HepG2 (cell line): ENCODE measurements at regions not wholly inside any gene's neighbourhood (a gene's known extent, or its start where the extent isn't known, plus 50 kb on each side); places are given as distances from the start of the nearest gene placed in this dataset.

Source experiments
- ATAC-seq: fragments of 200-7000 bp; cut with Tn5 transposase; 3 replicates; pipeline ENCODE4 v1.9.1; 2020; ENCODE audit warnings: mild to moderate bottlenecking, moderate library complexity
- BruUV-seq: library from RNA; stranded (reverse); fragments of 400-500 nt; replicated peaks from 2 replicates; lab custom pipeline; 2021; lab: Mats Ljungman, UMichigan
- CTCF ChIA-PET: fragments of 300-600 bp; formaldehyde crosslinking; extraction: SDS; loops from one replicate; lab custom pipeline; 2021; ENCODE audit warnings: low total read pairs, inconsistent platforms, low intra/inter-chr PET ratio; lab: Yijun Ruan, JAX
- POLR2A ChIA-PET: fragments of 350-600 bp; sonication (Branson Sonifier 250); formaldehyde crosslinking; loops from one replicate; lab custom pipeline; 2020; ENCODE audit warnings: antibody characterized with exemption, inconsistent platforms; lab: Yijun Ruan, JAX
- DNase-seq: peaks from one replicate; pipeline ENCODE4 v3.0.0-alpha.2; 2015; ENCODE audit warnings: low spot score
- FAIRE-seq: peaks from 3 replicates; lab custom pipeline; 2011; peaks lifted over from hg19 to GRCh38; lab: Jason Lieb, UNC
- H2AFZ ChIP-seq: one replicate; pipeline ENCODE4 v1.6.1; 2011; ENCODE audit warnings: low read length, inconsistent platforms
- H3K27ac ChIP-seq: fragments of 300-600 bp; 3 replicates; pipeline ENCODE4 v1.8.0; 2011; ENCODE audit warnings: mixed run types, mild to moderate bottlenecking, mixed read lengths, low read length, inconsistent platforms; ENCODE audit not compliant: insufficient read depth; ENCODE audit errors: extremely low read length
- H3K27me3 ChIP-seq, 2 experiments: fragments of 200-600 bp in 1 of 2; 2 replicates in 1 of 2; 3 replicates in 1 of 2; pipeline versions ENCODE4 v1.6.0 to v1.8.0; 2011; ENCODE audit warnings: low read length in 2 of 2, mild to moderate bottlenecking in 2 of 2, moderate library complexity in 2 of 2, inconsistent platforms in 1 of 2; ENCODE audit not compliant: insufficient read depth in 2 of 2, control insufficient read depth in 1 of 2
- H3K36me3 ChIP-seq, 2 experiments: fragments of 200-600 bp in 1 of 2; replicated peaks in 1 of 2; 2 replicates in 1 of 2; 3 replicates in 1 of 2; pipeline versions ENCODE4 v1.5.1 to v1.8.0; 2011; ENCODE audit warnings: low read length in 2 of 2, inconsistent platforms in 1 of 2; ENCODE audit not compliant: insufficient read depth in 2 of 2, control insufficient read depth in 1 of 2
- H3K4me1 ChIP-seq: 2 replicates; pipeline ENCODE4 v1.5.1; 2012; ENCODE audit warnings: low read length, inconsistent platforms; ENCODE audit not compliant: insufficient read depth
- H3K4me2 ChIP-seq: 2 replicates; pipeline ENCODE4 v1.6.0; 2011; ENCODE audit warnings: low read depth, low read length, inconsistent platforms
- H3K4me3 ChIP-seq, 3 experiments: fragments of 200-600 bp in 1 of 3; sonication (generic), shearing (Covaris generic) in 1 of 3; replicated peaks in 1 of 3; 2 replicates each; pipeline ENCODE4 v1.5.1; 2011 to 2016; ENCODE audit warnings: low read length in 3 of 3, inconsistent platforms in 2 of 3, low read depth in 2 of 3, mild to moderate bottlenecking in 2 of 3, control low read depth in 1 of 3, mixed read lengths in 1 of 3; ENCODE audit not compliant: insufficient read depth in 1 of 3
- H3K79me2 ChIP-seq: one replicate; pipeline ENCODE4 v1.6.1; 2011; ENCODE audit warnings: low read length, inconsistent platforms; ENCODE audit not compliant: insufficient read depth
- H3K9ac ChIP-seq: 2 replicates; pipeline ENCODE4 v1.6.0; 2011; ENCODE audit warnings: mild to moderate bottlenecking, low read depth, low read length, inconsistent platforms; ENCODE audit not compliant: insufficient read depth
- H3K9me3 ChIP-seq: 2 replicates; pipeline ENCODE4 v1.5.1; 2012; ENCODE audit warnings: mild to moderate bottlenecking, low read length
- H4K20me1 ChIP-seq: 2 replicates; pipeline ENCODE4 v1.6.0; 2011; ENCODE audit warnings: inconsistent platforms, mild to moderate bottlenecking, low read length, moderate library complexity; ENCODE audit not compliant: insufficient read depth
- IKZF1 ChIP-seq: fragments of 450-650 bp; IDR thresholded peaks from 2 replicates; pipeline ENCODE4 v1.7.1; 2016
- ISL2 ChIP-seq: sonication (generic); formaldehyde crosslinking; IDR thresholded peaks from 2 replicates; pipeline ENCODE4 v1.5.0; 2020; ENCODE audit warnings: missing genetic modification reagents
- NBN ChIP-seq: fragments of 450-650 bp; conservative IDR thresholded peaks from 2 replicates; pipeline ENCODE4 v1.6.1; 2017
- PAX8 ChIP-seq: sonication (generic); formaldehyde crosslinking; IDR thresholded peaks from 2 replicates; pipeline ENCODE4 v1.8.0; 2022; ENCODE audit warnings: mild to moderate bottlenecking, missing genetic modification reagents, borderline replicate concordance
- SNAI1 ChIP-seq: sonication (generic); formaldehyde crosslinking; IDR thresholded peaks from 2 replicates; pipeline ENCODE4 v1.5.0; 2020; ENCODE audit warnings: mild to moderate bottlenecking, missing genetic modification reagents, borderline replicate concordance
- TAF15 ChIP-seq: fragments of 200-400 bp; formaldehyde crosslinking; IDR thresholded peaks from one replicate; pipeline ENCODE4 v1.6.1; 2018; ENCODE audit warnings: mild to moderate bottlenecking, low read depth, low read length; ENCODE audit not compliant: poor library complexity, severe bottlenecking
- ZNF773 ChIP-seq: sonication (generic); formaldehyde crosslinking; IDR thresholded peaks from 2 replicates; pipeline ENCODE4 v1.4.0; 2020; ENCODE audit warnings: missing genetic modification reagents, borderline replicate concordance
- WGBS: methylation state at CpG from one replicate; pipeline ENCODE4 v1.1.6; 2017; ENCODE audit warnings: low lambda C conversion rate; 5-methylcytosine and 5-hydroxymethylcytosine counted together
- in situ Hi-C: cut with HindIII; loops from 2 replicates; pipeline ENCODE4 v1.10.0; 2017; ENCODE audit warnings: low pct_unique_long_range_greater_than_20kb; ENCODE audit not compliant: extremely low pct_ligation_motif_present
- intact Hi-C: fragments of 100-400 bp; cut with micrococcal nuclease; formaldehyde crosslinking; loops from one replicate; pipeline ENCODE4 v1.10.0; 2022; ENCODE audit not compliant: unreplicated experiment
- TF ChIP-seq, protein P1 (sequence below): sonication (generic); formaldehyde crosslinking; IDR thresholded peaks from 2 replicates; pipeline ENCODE4 v1.8.1; 2022; ENCODE audit warnings: low read depth, mild to moderate bottlenecking, missing genetic modification reagents
- TF ChIP-seq, protein P2 (sequence below): sonication (generic); formaldehyde crosslinking; IDR thresholded peaks from 2 replicates; pipeline ENCODE4 v1.4.0; 2020; ENCODE audit warnings: mild to moderate bottlenecking, missing genetic modification reagents
- TF ChIP-seq, protein P3 (sequence below): fragments of 450-650 bp; IDR thresholded peaks from 2 replicates; pipeline ENCODE4 v1.6.1; 2017
- TF ChIP-seq, protein P4 (sequence below): sonication (generic); formaldehyde crosslinking; IDR thresholded peaks from 2 replicates; pipeline ENCODE4 v1.4.0; 2020; ENCODE audit warnings: low read depth, mild to moderate bottlenecking, missing genetic modification reagents
- TF ChIP-seq, protein P5 (sequence below): sonication (generic); formaldehyde crosslinking; IDR thresholded peaks from 2 replicates; pipeline ENCODE4 v1.5.1; 2020; ENCODE audit warnings: mild to moderate bottlenecking, missing genetic modification reagents, borderline replicate concordance

DNA sequence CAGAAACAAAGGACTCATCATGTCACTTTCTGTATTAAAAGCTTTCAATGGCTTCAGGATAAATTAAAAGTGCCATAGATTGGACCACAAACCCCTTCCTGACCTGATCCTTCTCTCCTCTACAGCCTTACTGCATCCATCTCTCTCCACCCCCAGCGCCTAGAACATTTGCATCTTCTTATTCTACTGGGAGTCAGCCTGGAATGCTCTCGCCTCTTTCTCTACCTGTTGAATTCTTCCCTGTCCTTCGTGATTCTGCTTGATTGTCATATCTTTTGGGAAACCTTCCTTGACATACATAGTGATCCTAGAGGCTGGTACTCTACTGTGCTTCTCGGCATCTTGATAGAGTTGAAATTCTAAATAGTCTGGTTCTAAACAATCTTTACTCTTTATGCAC lies 332.0 kb upstream of the PBX1 start (continued):
- TF ChIP-seq, protein P1, sequence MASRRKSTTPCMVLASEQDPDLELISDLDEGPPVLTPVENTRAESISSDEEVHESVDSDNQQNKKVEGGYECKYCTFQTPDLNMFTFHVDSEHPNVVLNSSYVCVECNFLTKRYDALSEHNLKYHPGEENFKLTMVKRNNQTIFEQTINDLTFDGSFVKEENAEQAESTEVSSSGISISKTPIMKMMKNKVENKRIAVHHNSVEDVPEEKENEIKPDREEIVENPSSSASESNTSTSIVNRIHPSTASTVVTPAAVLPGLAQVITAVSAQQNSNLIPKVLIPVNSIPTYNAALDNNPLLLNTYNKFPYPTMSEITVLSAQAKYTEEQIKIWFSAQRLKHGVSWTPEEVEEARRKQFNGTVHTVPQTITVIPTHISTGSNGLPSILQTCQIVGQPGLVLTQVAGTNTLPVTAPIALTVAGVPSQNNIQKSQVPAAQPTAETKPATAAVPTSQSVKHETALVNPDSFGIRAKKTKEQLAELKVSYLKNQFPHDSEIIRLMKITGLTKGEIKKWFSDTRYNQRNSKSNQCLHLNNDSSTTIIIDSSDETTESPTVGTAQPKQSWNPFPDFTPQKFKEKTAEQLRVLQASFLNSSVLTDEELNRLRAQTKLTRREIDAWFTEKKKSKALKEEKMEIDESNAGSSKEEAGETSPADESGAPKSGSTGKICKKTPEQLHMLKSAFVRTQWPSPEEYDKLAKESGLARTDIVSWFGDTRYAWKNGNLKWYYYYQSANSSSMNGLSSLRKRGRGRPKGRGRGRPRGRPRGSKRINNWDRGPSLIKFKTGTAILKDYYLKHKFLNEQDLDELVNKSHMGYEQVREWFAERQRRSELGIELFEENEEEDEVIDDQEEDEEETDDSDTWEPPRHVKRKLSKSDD (CRISPR knock-in tag), result no peak
- TF ChIP-seq, protein P2, sequence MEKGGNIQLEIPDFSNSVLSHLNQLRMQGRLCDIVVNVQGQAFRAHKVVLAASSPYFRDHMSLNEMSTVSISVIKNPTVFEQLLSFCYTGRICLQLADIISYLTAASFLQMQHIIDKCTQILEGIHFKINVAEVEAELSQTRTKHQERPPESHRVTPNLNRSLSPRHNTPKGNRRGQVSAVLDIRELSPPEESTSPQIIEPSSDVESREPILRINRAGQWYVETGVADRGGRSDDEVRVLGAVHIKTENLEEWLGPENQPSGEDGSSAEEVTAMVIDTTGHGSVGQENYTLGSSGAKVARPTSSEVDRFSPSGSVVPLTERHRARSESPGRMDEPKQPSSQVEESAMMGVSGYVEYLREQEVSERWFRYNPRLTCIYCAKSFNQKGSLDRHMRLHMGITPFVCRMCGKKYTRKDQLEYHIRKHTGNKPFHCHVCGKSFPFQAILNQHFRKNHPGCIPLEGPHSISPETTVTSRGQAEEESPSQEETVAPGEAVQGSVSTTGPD (CRISPR knock-in tag), result no peak
- TF ChIP-seq IKZF1, result no peak

DNA sequence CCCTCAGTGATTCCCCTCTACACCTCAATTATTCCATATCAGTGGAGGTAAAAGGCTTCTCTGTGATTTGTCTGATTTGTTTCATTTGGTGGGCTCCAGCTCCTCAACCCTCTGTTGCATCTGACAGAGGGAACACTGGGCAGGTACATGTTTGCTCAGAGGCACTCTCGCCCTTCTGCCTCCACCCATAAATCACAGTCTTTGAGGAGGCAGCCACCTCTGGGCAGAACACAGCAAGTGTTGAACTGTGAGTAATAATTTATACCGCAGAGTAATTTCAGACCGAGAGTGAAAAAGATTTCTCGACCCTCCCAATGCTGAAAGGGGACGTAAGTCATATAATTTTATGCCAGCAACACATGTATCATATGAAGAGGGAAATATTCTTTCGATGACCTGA lies 330.1 kb upstream of the PBX1 start:
- no peaks in the 10 kb centered on the region for H3K27me3 ChIP-seq
- H3K9me3 ChIP-seq, result peaks cover 83% of the 10 kb centered on the region
- no peak overlapping the region for H2AFZ ChIP-seq
- DNase-seq, result no peak
- no peaks in the 10 kb centered on the region for H3K36me3 ChIP-seq
- no peak for FAIRE-seq
- CTCF ChIA-PET, result no interaction called here
- no peaks in the 10 kb centered on the region for H3K4me1 ChIP-seq
- intact Hi-C loops (no loop called here), in situ Hi-C loops (no loop called here)
- BruUV-seq, result no TSS peak
- H3K4me2 ChIP-seq, result no peak overlapping the region
- no peak for ATAC-seq
- no peaks in the 10 kb centered on the region for H4K20me1 ChIP-seq
- H3K27ac ChIP-seq, result no peak overlapping the region
- no peak overlapping the region for H3K9ac ChIP-seq
- H3K79me2 ChIP-seq, result no peaks in the 10 kb centered on the region
- no peak overlapping the region for H3K4me3 ChIP-seq
- POLR2A ChIA-PET, result no interaction called here
- WGBS, result 10% methylated on average over 6 of the region's 6 CpGs
- TF ChIP-seq TAF15, result no peak
- TF ChIP-seq ZNF773 (CRISPR knock-in tag), result no peak
- TF ChIP-seq, protein P3, sequence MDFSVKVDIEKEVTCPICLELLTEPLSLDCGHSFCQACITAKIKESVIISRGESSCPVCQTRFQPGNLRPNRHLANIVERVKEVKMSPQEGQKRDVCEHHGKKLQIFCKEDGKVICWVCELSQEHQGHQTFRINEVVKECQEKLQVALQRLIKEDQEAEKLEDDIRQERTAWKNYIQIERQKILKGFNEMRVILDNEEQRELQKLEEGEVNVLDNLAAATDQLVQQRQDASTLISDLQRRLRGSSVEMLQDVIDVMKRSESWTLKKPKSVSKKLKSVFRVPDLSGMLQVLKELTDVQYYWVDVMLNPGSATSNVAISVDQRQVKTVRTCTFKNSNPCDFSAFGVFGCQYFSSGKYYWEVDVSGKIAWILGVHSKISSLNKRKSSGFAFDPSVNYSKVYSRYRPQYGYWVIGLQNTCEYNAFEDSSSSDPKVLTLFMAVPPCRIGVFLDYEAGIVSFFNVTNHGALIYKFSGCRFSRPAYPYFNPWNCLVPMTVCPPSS, result no peak
- TF ChIP-seq, protein P4, sequence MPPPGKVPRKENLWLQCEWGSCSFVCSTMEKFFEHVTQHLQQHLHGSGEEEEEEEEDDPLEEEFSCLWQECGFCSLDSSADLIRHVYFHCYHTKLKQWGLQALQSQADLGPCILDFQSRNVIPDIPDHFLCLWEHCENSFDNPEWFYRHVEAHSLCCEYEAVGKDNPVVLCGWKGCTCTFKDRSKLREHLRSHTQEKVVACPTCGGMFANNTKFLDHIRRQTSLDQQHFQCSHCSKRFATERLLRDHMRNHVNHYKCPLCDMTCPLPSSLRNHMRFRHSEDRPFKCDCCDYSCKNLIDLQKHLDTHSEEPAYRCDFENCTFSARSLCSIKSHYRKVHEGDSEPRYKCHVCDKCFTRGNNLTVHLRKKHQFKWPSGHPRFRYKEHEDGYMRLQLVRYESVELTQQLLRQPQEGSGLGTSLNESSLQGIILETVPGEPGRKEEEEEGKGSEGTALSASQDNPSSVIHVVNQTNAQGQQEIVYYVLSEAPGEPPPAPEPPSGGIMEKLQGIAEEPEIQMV (CRISPR knock-in tag), result no peak
- TF ChIP-seq SNAI1 (CRISPR knock-in tag), result no peak
- TF ChIP-seq, protein P1 (CRISPR knock-in tag), result no peak
- no peak for TF ChIP-seq PAX8
- no peak for TF ChIP-seq NBN
- TF ChIP-seq, protein P5, sequence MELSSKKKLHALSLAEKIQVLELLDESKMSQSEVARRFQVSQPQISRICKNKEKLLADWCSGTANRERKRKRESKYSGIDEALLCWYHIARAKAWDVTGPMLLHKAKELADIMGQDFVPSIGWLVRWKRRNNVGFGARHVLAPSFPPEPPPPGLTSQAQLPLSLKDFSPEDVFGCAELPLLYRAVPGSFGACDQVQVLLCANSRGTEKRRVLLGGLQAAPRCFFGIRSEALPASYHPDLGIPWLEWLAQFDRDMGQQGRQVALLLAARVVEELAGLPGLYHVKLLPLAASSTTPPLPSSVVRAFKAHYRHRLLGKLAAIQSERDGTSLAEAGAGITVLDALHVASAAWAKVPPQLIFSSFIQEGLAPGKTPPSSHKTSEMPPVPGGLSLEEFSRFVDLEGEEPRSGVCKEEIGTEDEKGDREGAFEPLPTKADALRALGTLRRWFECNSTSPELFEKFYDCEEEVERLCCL (CRISPR knock-in tag), result no peak
- no peak for TF ChIP-seq ISL2 (CRISPR knock-in tag)
